ENCODE measurements at regions not wholly inside any gene's neighbourhood (a gene's known extent, or its start where the extent isn't known, plus 50 kb on each side); places are given as distances from the start of the nearest gene placed in this dataset.

GRCh38 chr13:52932649-52933048, 84.2 kb upstream of the PCDH8 start:
- no CpG with 5 or more reads among the region's 6 CpGs for WGBS, 2 donors (ENCODE audit: extremely low coverage in 2 of 2, insufficient read length in 2 of 2, insufficient replicate concordance in 1 of 2)
- Histone ChIP-seq H3K14ac (ENCODE audit: low read length) (no peak overlapping the region), H3K4ac (ENCODE audit: low read length) (no peak overlapping the region), H3K4me2 (ENCODE audit: insufficient read depth, low read length, poor library complexity, severe bottlenecking) (no peak overlapping the region), H3K27me3 (ENCODE audit: control insufficient read depth in 3 of 3, insufficient read depth in 3 of 3, low read depth in 1 of 3, low read length in 3 of 3) (no peaks in the 10 kb centered on the region), H3K18ac (ENCODE audit: low read length) (no peak overlapping the region), H2AK5ac (ENCODE audit: low read depth, low read length) (no peak overlapping the region), H2BK12ac (ENCODE audit: low read length) (no peak overlapping the region), H3K27ac (replicated peaks; ENCODE audit: low read length) (no peak overlapping the region), H4K8ac (ENCODE audit: low read depth, low read length) (no peak overlapping the region), H3K9me3 (replicated peaks in 1 of 2; ENCODE audit: control insufficient read depth in 2 of 2, insufficient read depth in 1 of 2, low read depth in 1 of 2, low read length in 2 of 2) (peaks cover 2 to 7% of the 10 kb centered on the region in 2 donors), H3K9ac (ENCODE audit: low read depth, low read length, poor library complexity) (no peak overlapping the region), H2BK120ac (ENCODE audit: low read depth, low read length) (no peak overlapping the region), H3K23ac (ENCODE audit: low read depth, low read length, poor library complexity) (no peak overlapping the region), H3K4me1 (ENCODE audit: control insufficient read depth in 2 of 2, insufficient read depth in 1 of 2, low read depth in 1 of 2, low read length in 2 of 2) (peaks cover 32 to 49% of the 10 kb centered on the region in 2 donors), H4K91ac (ENCODE audit: low read depth, low read length, poor library complexity) (no peak overlapping the region), H2BK15ac (ENCODE audit: low read length) (no peak overlapping the region), H2BK5ac (ENCODE audit: low read length) (no peak overlapping the region), H3K79me1 (ENCODE audit: low read depth, low read length) (no peaks in the 10 kb centered on the region), H2AFZ (ENCODE audit: low read length) (no peak overlapping the region), H3K4me3 (ENCODE audit: low read length in 2 of 2) (no peak overlapping the region), H3K36me3 (replicated peaks in 1 of 2; ENCODE audit: control insufficient read depth in 2 of 2, insufficient read depth in 2 of 2, low read length in 2 of 2) (no peaks in the 10 kb centered on the region)
- no peak for DNase-seq (ENCODE audit: low spot score)

- H2AK5ac ChIP-seq (ENCODE audit: low read depth, low read length), result no peak overlapping the region
- no peak overlapping the region for H2BK12ac ChIP-seq (ENCODE audit: low read length)
- H3K4me2 ChIP-seq (ENCODE audit: insufficient read depth, low read length, poor library complexity, severe bottlenecking), result no peak overlapping the region
- no peak overlapping the region for H3K18ac ChIP-seq (ENCODE audit: low read length)
- no peak for DNase-seq (ENCODE audit: low spot score)
- no peak overlapping the region for H2BK120ac ChIP-seq (ENCODE audit: low read depth, low read length)
- peak overlapping the region; percentile 75 for H3K27ac ChIP-seq (replicated peaks; ENCODE audit: low read length)
- no peak overlapping the region for H3K14ac ChIP-seq (ENCODE audit: low read length)
- no CpG with 5 or more reads among the region's 4 CpGs for WGBS, 2 donors (ENCODE audit: extremely low coverage in 2 of 2, insufficient read length in 2 of 2, insufficient replicate concordance in 1 of 2)
- peaks cover 2 to 3% of the 10 kb centered on the region in 2 donors for H3K9me3 ChIP-seq (replicated peaks in 1 of 2; ENCODE audit: control insufficient read depth in 2 of 2, insufficient read depth in 1 of 2, low read depth in 1 of 2, low read length in 2 of 2)
- no peak overlapping the region for H4K8ac ChIP-seq (ENCODE audit: low read depth, low read length)
- H2BK5ac ChIP-seq (ENCODE audit: low read length), result no peak overlapping the region
- no peaks in the 10 kb centered on the region for H3K27me3 ChIP-seq (ENCODE audit: control insufficient read depth in 3 of 3, insufficient read depth in 3 of 3, low read depth in 1 of 3, low read length in 3 of 3)
- H3K4me1 ChIP-seq (ENCODE audit: control insufficient read depth in 2 of 2, insufficient read depth in 1 of 2, low read depth in 1 of 2, low read length in 2 of 2), result peaks cover 32 to 49% of the 10 kb centered on the region in 2 donors
- no peak overlapping the region for H3K9ac ChIP-seq (ENCODE audit: low read depth, low read length, poor library complexity)
- H3K36me3 ChIP-seq (replicated peaks in 1 of 2; ENCODE audit: control insufficient read depth in 2 of 2, insufficient read depth in 2 of 2, low read length in 2 of 2), result no peaks in the 10 kb centered on the region
- no peak overlapping the region for H2AFZ ChIP-seq (ENCODE audit: low read length)
- H3K23ac ChIP-seq (ENCODE audit: low read depth, low read length, poor library complexity), result no peak overlapping the region
- no peak overlapping the region for H3K4me3 ChIP-seq (ENCODE audit: low read length in 2 of 2)
- no peak overlapping the region for H3K4ac ChIP-seq (ENCODE audit: low read length)
- no peaks in the 10 kb centered on the region for H3K79me1 ChIP-seq (ENCODE audit: low read depth, low read length)
- H2BK15ac ChIP-seq (ENCODE audit: low read length), result no peak overlapping the region
- no peak overlapping the region for H4K91ac ChIP-seq (ENCODE audit: low read depth, low read length, poor library complexity)
Observed at GRCh38 chr13:52931539-52932431, 83.3 kb upstream of the PCDH8 start.

- Histone ChIP-seq H2BK12ac (ENCODE audit: low read length) (no peak overlapping the region), H3K27me3 (ENCODE audit: control insufficient read depth in 3 of 3, insufficient read depth in 3 of 3, low read depth in 1 of 3, low read length in 3 of 3) (no peaks in the 10 kb centered on the region), H4K8ac (ENCODE audit: low read depth, low read length) (no peak overlapping the region), H3K4me3 (ENCODE audit: low read length in 2 of 2) (no peak overlapping the region), H2AK5ac (ENCODE audit: low read depth, low read length) (no peak overlapping the region), H3K79me1 (ENCODE audit: low read depth, low read length) (no peaks in the 10 kb centered on the region), H2AFZ (ENCODE audit: low read length) (no peak overlapping the region), H3K4me1 (ENCODE audit: control insufficient read depth in 2 of 2, insufficient read depth in 1 of 2, low read depth in 1 of 2, low read length in 2 of 2) (peaks cover 28 to 49% of the 10 kb centered on the region in 2 donors), H3K4me2 (ENCODE audit: insufficient read depth, low read length, poor library complexity, severe bottlenecking) (no peak overlapping the region), H2BK120ac (ENCODE audit: low read depth, low read length) (no peak overlapping the region), H2BK5ac (ENCODE audit: low read length) (no peak overlapping the region), H3K4ac (ENCODE audit: low read length) (no peak overlapping the region), H3K18ac (ENCODE audit: low read length) (no peak overlapping the region), H3K27ac (replicated peaks; ENCODE audit: low read length) (peak overlapping the region; percentile 75), H3K9ac (ENCODE audit: low read depth, low read length, poor library complexity) (no peak overlapping the region), H3K23ac (ENCODE audit: low read depth, low read length, poor library complexity) (no peak overlapping the region), H4K91ac (ENCODE audit: low read depth, low read length, poor library complexity) (no peak overlapping the region), H3K36me3 (replicated peaks in 1 of 2; ENCODE audit: control insufficient read depth in 2 of 2, insufficient read depth in 2 of 2, low read length in 2 of 2) (no peaks in the 10 kb centered on the region), H2BK15ac (ENCODE audit: low read length) (no peak overlapping the region), H3K9me3 (replicated peaks in 1 of 2; ENCODE audit: control insufficient read depth in 2 of 2, insufficient read depth in 1 of 2, low read depth in 1 of 2, low read length in 2 of 2) (peaks cover 2 to 3% of the 10 kb centered on the region in 2 donors), H3K14ac (ENCODE audit: low read length) (no peak overlapping the region)
- WGBS, 2 donors (ENCODE audit: extremely low coverage in 2 of 2, insufficient read length in 2 of 2, insufficient replicate concordance in 1 of 2), result no CpG with 5 or more reads among the region's 5 CpGs
- DNase-seq (ENCODE audit: low spot score), result no peak
Observed at GRCh38 chr13:52931131-52931530, 82.7 kb upstream of the PCDH8 start.

- H2AFZ ChIP-seq (ENCODE audit: low read length), result peak overlapping the region; percentile 13
- H4K91ac ChIP-seq (ENCODE audit: low read depth, low read length, poor library complexity), result peak overlapping the region; percentile 45
- H2BK12ac ChIP-seq (ENCODE audit: low read length), result no peak overlapping the region
- no peak overlapping the region for H3K4ac ChIP-seq (ENCODE audit: low read length)
- no peaks in the 10 kb centered on the region for H3K27me3 ChIP-seq (ENCODE audit: control insufficient read depth in 3 of 3, insufficient read depth in 3 of 3, low read depth in 1 of 3, low read length in 3 of 3)
- no CpG with 5 or more reads among the region's 2 CpGs for WGBS, 2 donors (ENCODE audit: extremely low coverage in 2 of 2, insufficient read length in 2 of 2, insufficient replicate concordance in 1 of 2)
- H3K14ac ChIP-seq (ENCODE audit: low read length), result no peak overlapping the region
- H3K27ac ChIP-seq (replicated peaks; ENCODE audit: low read length), result no peak overlapping the region
- no peak overlapping the region for H2AK5ac ChIP-seq (ENCODE audit: low read depth, low read length)
- H3K4me2 ChIP-seq (ENCODE audit: insufficient read depth, low read length, poor library complexity, severe bottlenecking), result no peak overlapping the region
- H2BK5ac ChIP-seq (ENCODE audit: low read length), result no peak overlapping the region
- no peak overlapping the region for H3K9ac ChIP-seq (ENCODE audit: low read depth, low read length, poor library complexity)
- no peak overlapping the region for H3K18ac ChIP-seq (ENCODE audit: low read length)
- H4K8ac ChIP-seq (ENCODE audit: low read depth, low read length), result no peak overlapping the region
- DNase-seq (ENCODE audit: low spot score), result no peak
- H2BK15ac ChIP-seq (ENCODE audit: low read length), result no peak overlapping the region
- no peaks in the 10 kb centered on the region for H3K36me3 ChIP-seq (replicated peaks in 1 of 2; ENCODE audit: control insufficient read depth in 2 of 2, insufficient read depth in 2 of 2, low read length in 2 of 2)
- H3K4me1 ChIP-seq (ENCODE audit: control insufficient read depth in 2 of 2, insufficient read depth in 1 of 2, low read depth in 1 of 2, low read length in 2 of 2), result peaks cover 35 to 48% of the 10 kb centered on the region in 2 donors
- H3K4me3 ChIP-seq (ENCODE audit: low read length in 2 of 2), result no peak overlapping the region
- H2BK120ac ChIP-seq (ENCODE audit: low read depth, low read length), result no peak overlapping the region
- no peak overlapping the region for H3K23ac ChIP-seq (ENCODE audit: low read depth, low read length, poor library complexity)
- peaks cover 2 to 3% of the 10 kb centered on the region in 2 donors for H3K9me3 ChIP-seq (replicated peaks in 1 of 2; ENCODE audit: control insufficient read depth in 2 of 2, insufficient read depth in 1 of 2, low read depth in 1 of 2, low read length in 2 of 2)
- H3K79me1 ChIP-seq (ENCODE audit: low read depth, low read length), result no peaks in the 10 kb centered on the region
Observed at GRCh38 chr13:52929846-52930245, 81.4 kb upstream of the PCDH8 start.

All from neuronal stem cell (in vitro differentiated cells).